Ovary (tissue), 3 donors: ENCODE measurements at regions not wholly inside any gene's neighbourhood (a gene's known extent, or its start where the extent isn't known, plus 50 kb on each side); places are given as distances from the start of the nearest gene placed in this dataset.

Experiments used
- EP300 ChIP-seq: sonication (generic); formaldehyde crosslinking; IDR thresholded peaks from one replicate; pipeline ENCODE4 v1.6.1; 2017; ENCODE audit warnings: antibody characterized with exemption
- POLR2A ChIP-seq: fragments of 450-650 bp; IDR thresholded peaks from one replicate; pipeline ENCODE4 v1.6.1; 2017; ENCODE audit warnings: antibody characterized with exemption, mild to moderate bottlenecking, moderate library complexity
- TF ChIP-seq, protein P1 (sequence below), 3 donors: fragments of 450-650 bp in 2 of 3; fragments of 200-600 bp in 1 of 3; IDR thresholded peaks; one replicate each; pipeline versions ENCODE4 v1.5.1 to v1.8.0; 2016 to 2022; ENCODE audit warnings: antibody characterized with exemption in 3 of 3, mild to moderate bottlenecking in 1 of 3
- donor health status: DM: no; HTN: no; CAD: no.

GRCh38 chr2:63769915-63770314 lies 71.8 kb upstream of the UGP2 start:
- TF ChIP-seq POLR2A (no peak), EP300 (no peak)
- TF ChIP-seq, protein P1, sequence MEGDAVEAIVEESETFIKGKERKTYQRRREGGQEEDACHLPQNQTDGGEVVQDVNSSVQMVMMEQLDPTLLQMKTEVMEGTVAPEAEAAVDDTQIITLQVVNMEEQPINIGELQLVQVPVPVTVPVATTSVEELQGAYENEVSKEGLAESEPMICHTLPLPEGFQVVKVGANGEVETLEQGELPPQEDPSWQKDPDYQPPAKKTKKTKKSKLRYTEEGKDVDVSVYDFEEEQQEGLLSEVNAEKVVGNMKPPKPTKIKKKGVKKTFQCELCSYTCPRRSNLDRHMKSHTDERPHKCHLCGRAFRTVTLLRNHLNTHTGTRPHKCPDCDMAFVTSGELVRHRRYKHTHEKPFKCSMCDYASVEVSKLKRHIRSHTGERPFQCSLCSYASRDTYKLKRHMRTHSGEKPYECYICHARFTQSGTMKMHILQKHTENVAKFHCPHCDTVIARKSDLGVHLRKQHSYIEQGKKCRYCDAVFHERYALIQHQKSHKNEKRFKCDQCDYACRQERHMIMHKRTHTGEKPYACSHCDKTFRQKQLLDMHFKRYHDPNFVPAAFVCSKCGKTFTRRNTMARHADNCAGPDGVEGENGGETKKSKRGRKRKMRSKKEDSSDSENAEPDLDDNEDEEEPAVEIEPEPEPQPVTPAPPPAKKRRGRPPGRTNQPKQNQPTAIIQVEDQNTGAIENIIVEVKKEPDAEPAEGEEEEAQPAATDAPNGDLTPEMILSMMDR (IDR thresholded peaks at IDR 0.05): no peak
